GM23338 (cell line): ENCODE measurements at regions not wholly inside any gene's neighbourhood (a gene's known extent, or its start where the extent isn't known, plus 50 kb on each side); places are given as distances from the start of the nearest gene placed in this dataset.

Experiments used
- ATAC-seq: fragments of 200-7000 bp; cut with Tn5 transposase; 3 replicates; pipeline ENCODE4 v1.9.1; 2020
- DNase-seq: peaks from one replicate; pipeline ENCODE4 v3.0.0-alpha.2; 2015; ENCODE audit warnings: low spot score
- H2AFZ ChIP-seq: fragments of 200-600 bp; sonication (generic); 2 replicates; pipeline ENCODE4 v1.8.0; 2016; ENCODE audit warnings: antibody characterized with exemption, mild to moderate bottlenecking, moderate library complexity
- H3F3A ChIP-seq: fragments of 200-600 bp; sonication (generic); replicated peaks from 2 replicates; pipeline ENCODE4 v1.8.0; 2017; ENCODE audit warnings: antibody characterized with exemption, mixed run types, low read depth
- H3K27ac ChIP-seq: fragments of 200-600 bp; sonication (generic); 2 replicates; pipeline ENCODE4 v1.6.1; 2016; ENCODE audit warnings: low read depth
- H3K27me3 ChIP-seq: fragments of 200-600 bp; sonication (generic); 2 replicates; pipeline ENCODE4 v1.8.0; 2016; ENCODE audit warnings: mild to moderate bottlenecking, mixed run types, moderate library complexity; ENCODE audit not compliant: insufficient read depth
- H3K36me3 ChIP-seq: fragments of 200-600 bp; sonication (generic); 2 replicates; pipeline ENCODE4 v1.8.0; 2016; ENCODE audit warnings: mild to moderate bottlenecking; ENCODE audit not compliant: insufficient read depth
- H3K4me1 ChIP-seq: fragments of 200-600 bp; sonication (generic); 2 replicates; pipeline ENCODE4 v1.8.0; 2016; ENCODE audit warnings: mild to moderate bottlenecking, moderate library complexity; ENCODE audit not compliant: insufficient read depth
- H3K4me2 ChIP-seq: fragments of 200-600 bp; sonication (generic); 2 replicates; pipeline ENCODE4 v1.7.1; 2017; ENCODE audit warnings: mixed run types
- H3K4me3 ChIP-seq: fragments of 200-600 bp; sonication (generic); 2 replicates; pipeline ENCODE4 v1.6.1; 2016; ENCODE audit warnings: mixed run types
- H3K79me2 ChIP-seq: fragments of 200-600 bp; sonication (generic); replicated peaks from 2 replicates; pipeline ENCODE4 v1.8.0; 2017; ENCODE audit warnings: mild to moderate bottlenecking; ENCODE audit not compliant: insufficient read depth
- H3K9me2 ChIP-seq: fragments of 200-600 bp; sonication (generic); 2 replicates; pipeline ENCODE4 v1.8.0; 2017; ENCODE audit not compliant: insufficient read depth
- H4K20me1 ChIP-seq: fragments of 200-600 bp; sonication (generic); replicated peaks from 2 replicates; pipeline ENCODE4 v1.8.0; 2017; ENCODE audit warnings: mild to moderate bottlenecking; ENCODE audit not compliant: insufficient read depth
- H3K27ac Mint-ChIP-seq: 2 replicates; pipeline ENCODE4 v1.8.0; 2020; ENCODE audit warnings: inconsistent platforms, mild to moderate bottlenecking, moderate library complexity, mixed read lengths
- H3K27me3 Mint-ChIP-seq: 3 replicates; pipeline ENCODE4 v1.8.0; 2022; ENCODE audit warnings: low read depth, mild to moderate bottlenecking, moderate library complexity, mixed read lengths, inconsistent platforms; ENCODE audit not compliant: insufficient read depth, poor library complexity
- H3K36me3 Mint-ChIP-seq: 3 replicates; pipeline ENCODE4 v1.8.0; 2021; ENCODE audit warnings: low read depth, mild to moderate bottlenecking, inconsistent platforms, moderate library complexity, mixed read lengths
- H3K4me1 Mint-ChIP-seq: 3 replicates; pipeline ENCODE4 v1.8.0; 2020; ENCODE audit warnings: mild to moderate bottlenecking, inconsistent platforms, mixed read lengths
- H3K4me3 Mint-ChIP-seq: 3 replicates; pipeline ENCODE4 v1.8.0; 2021; ENCODE audit warnings: moderate library complexity, mild to moderate bottlenecking, inconsistent platforms, mixed read lengths
- H3K9me3 Mint-ChIP-seq: 3 replicates; pipeline ENCODE4 v1.8.0; 2020; ENCODE audit warnings: moderate library complexity, mild to moderate bottlenecking, inconsistent platforms, mixed read lengths
- CREB1 ChIP-seq: fragments of 250-450 bp; sonication (Bioruptor Pico); IDR thresholded peaks from 2 replicates; pipeline ENCODE4 v1.5.0; 2020; ENCODE audit warnings: low read depth, mild to moderate bottlenecking, moderate library complexity
- EZH2 ChIP-seq: fragments of 200-600 bp; sonication (generic); IDR thresholded peaks from one replicate; pipeline ENCODE4 v1.8.0; 2017; ENCODE audit warnings: antibody characterized with exemption, mild to moderate bottlenecking, low read depth; ENCODE audit not compliant: unreplicated experiment
- EZH2phosphoT487 ChIP-seq: fragments of 200-600 bp; sonication (generic); IDR thresholded peaks from one replicate; pipeline ENCODE4 v1.8.1; 2018; ENCODE audit warnings: antibody characterized with exemption; ENCODE audit not compliant: unreplicated experiment
- JUNB ChIP-seq: IDR thresholded peaks from one replicate; pipeline ENCODE4 v1.6.1; 2016; ENCODE audit warnings: antibody characterized with exemption; ENCODE audit not compliant: unreplicated experiment
- NANOG ChIP-seq: IDR thresholded peaks from 2 replicates; pipeline ENCODE4 v1.6.1; 2016; ENCODE audit warnings: antibody characterized with exemption, borderline replicate concordance
- POLR2AphosphoS5 ChIP-seq: IDR thresholded peaks from 2 replicates; pipeline ENCODE4 v1.6.1; 2016; ENCODE audit warnings: antibody characterized with exemption, low read depth
- STAT1 ChIP-seq: IDR thresholded peaks from one replicate; pipeline ENCODE4 v1.6.1; 2016; ENCODE audit warnings: antibody characterized with exemption; ENCODE audit not compliant: unreplicated experiment
- ZNF114 ChIP-seq: fragments of 250-450 bp; sonication (Bioruptor Pico); IDR thresholded peaks from 2 replicates; pipeline ENCODE4 v1.5.0; 2020; ENCODE audit warnings: mild to moderate bottlenecking, moderate library complexity
- ZNF331 ChIP-seq: fragments of 250-450 bp; sonication (Bioruptor Pico); IDR thresholded peaks from 2 replicates; pipeline ENCODE4 v1.5.0; 2020; ENCODE audit warnings: low read depth, mild to moderate bottlenecking, moderate library complexity
- TF ChIP-seq, protein P1 (sequence below): IDR thresholded peaks from 2 replicates; pipeline ENCODE4 v1.6.1; 2016; ENCODE audit warnings: antibody characterized with exemption
- TF ChIP-seq, protein P2 (sequence below): fragments of 250-450 bp; sonication (Bioruptor Pico); IDR thresholded peaks from 2 replicates; pipeline ENCODE4 v1.5.0; 2020; ENCODE audit warnings: mild to moderate bottlenecking, moderate library complexity

DNA sequence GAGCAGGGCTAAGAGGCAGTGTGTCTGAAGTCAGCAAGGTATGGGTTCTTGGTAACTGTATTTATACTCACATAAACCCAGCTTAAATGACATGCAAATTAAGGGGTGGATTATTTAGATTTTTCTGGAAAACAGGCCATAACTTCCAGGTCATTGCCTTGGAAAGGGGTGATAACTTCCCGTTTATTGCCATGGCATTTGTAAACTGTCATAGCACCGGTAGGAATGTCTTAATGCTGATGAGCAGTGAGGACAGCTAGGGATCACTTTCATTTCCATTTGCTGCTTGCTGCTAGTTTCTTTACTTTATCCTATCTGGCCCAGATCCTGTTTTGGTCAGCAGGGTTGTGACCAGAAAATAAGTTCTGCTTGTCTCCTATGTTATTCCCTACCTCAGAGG, 1336.7 kb downstream of the CDH11 start:
- DNase-seq (no peak), ATAC-seq (no peak)
- Mint-ChIP-seq H3K27me3 (no peaks in the 10 kb centered on the region), H3K36me3 (peaks cover 63% of the 10 kb centered on the region), H3K9me3 (peaks cover 70% of the 10 kb centered on the region), H3K4me3 (no peak overlapping the region), H3K4me1 (no peaks in the 10 kb centered on the region), H3K27ac (no peak overlapping the region)
- no peak overlapping the region for H3K27ac ChIP-seq
- TF ChIP-seq JUNB = no peak
- TF ChIP-seq STAT1 = no peak
- no peak for TF ChIP-seq EZH2phosphoT487
- no peak for TF ChIP-seq NANOG
- no peaks in the 10 kb centered on the region for H3K27me3 ChIP-seq
- H3F3A ChIP-seq = no peaks in the 10 kb centered on the region
- no peaks in the 10 kb centered on the region for H3K9me2 ChIP-seq
- H3K36me3 ChIP-seq = peaks cover 20% of the 10 kb centered on the region
- no peak overlapping the region for H3K4me3 ChIP-seq
- H4K20me1 ChIP-seq = no peaks in the 10 kb centered on the region
- no peak overlapping the region for H2AFZ ChIP-seq
- no peak overlapping the region for H3K4me2 ChIP-seq
- H3K79me2 ChIP-seq = no peaks in the 10 kb centered on the region
- H3K4me1 ChIP-seq = no peaks in the 10 kb centered on the region

DNA sequence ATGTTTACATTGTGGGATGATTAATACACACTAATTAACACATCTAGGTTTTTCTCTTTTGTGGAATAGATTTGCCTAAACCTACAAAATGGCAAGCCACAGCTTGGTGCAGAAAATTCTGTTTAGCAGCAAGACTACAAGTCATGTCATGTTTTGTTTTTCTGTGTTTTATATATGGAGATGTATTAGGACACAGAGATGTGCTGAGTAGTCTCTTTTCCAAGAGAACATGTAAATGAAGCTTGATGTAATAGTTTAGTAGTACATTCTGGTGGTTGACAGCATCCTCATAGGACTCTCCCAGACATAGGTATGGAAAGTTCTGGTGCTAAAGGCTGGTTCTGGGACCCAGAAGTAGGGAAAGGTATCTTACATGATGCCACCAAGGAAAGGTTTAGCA, 1345.4 kb downstream of the CDH11 start:
- H3F3A ChIP-seq = no peaks in the 10 kb centered on the region
- ATAC-seq (no peak), DNase-seq (no peak)
- H3K4me1 ChIP-seq = no peaks in the 10 kb centered on the region
- H3K27ac ChIP-seq = no peak overlapping the region
- no peak overlapping the region for H3K4me3 Mint-ChIP-seq
- no peaks in the 10 kb centered on the region for H3K27me3 ChIP-seq
- H2AFZ ChIP-seq = no peak overlapping the region
- H3K36me3 ChIP-seq = no peaks in the 10 kb centered on the region
- H3K27me3 Mint-ChIP-seq = no peaks in the 10 kb centered on the region
- TF ChIP-seq EZH2 (no peak), ZNF331 (no peak), POLR2AphosphoS5 (no peak), STAT1 (no peak)
- TF ChIP-seq, protein P1, sequence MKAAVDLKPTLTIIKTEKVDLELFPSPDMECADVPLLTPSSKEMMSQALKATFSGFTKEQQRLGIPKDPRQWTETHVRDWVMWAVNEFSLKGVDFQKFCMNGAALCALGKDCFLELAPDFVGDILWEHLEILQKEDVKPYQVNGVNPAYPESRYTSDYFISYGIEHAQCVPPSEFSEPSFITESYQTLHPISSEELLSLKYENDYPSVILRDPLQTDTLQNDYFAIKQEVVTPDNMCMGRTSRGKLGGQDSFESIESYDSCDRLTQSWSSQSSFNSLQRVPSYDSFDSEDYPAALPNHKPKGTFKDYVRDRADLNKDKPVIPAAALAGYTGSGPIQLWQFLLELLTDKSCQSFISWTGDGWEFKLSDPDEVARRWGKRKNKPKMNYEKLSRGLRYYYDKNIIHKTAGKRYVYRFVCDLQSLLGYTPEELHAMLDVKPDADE = no peak
- H3K4me2 ChIP-seq = no peak overlapping the region
- H3K27ac Mint-ChIP-seq = no peak overlapping the region
- no peaks in the 10 kb centered on the region for H3K36me3 Mint-ChIP-seq
- no peaks in the 10 kb centered on the region for H3K79me2 ChIP-seq
- H3K9me2 ChIP-seq = peaks cover 6% of the 10 kb centered on the region; the same call in 1 of the 2 replicates
- H4K20me1 ChIP-seq = no peaks in the 10 kb centered on the region
- H3K4me1 Mint-ChIP-seq = no peaks in the 10 kb centered on the region
- peaks cover 5% of the 10 kb centered on the region; the same call in 1 of the 3 replicates for H3K9me3 Mint-ChIP-seq
- no peak overlapping the region for H3K4me3 ChIP-seq

DNA sequence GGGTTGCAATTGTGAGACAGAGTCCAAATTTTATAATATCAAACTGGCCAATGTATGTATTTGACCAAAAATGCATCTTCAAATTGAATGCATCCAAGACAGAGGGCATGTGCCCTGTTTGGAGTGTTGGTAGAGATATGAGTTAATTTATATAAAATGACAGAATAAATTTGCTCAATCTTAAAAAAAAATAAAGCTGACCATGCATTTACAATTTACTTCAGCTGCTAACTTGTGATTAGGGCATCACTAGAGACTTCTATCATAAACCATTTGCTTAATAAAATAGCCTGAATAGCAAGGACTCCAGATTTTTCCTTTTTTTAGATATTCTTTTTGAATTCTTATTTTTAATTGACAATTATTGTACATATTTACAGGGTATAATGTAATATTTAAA, 1345.8 kb downstream of the CDH11 start:
- H3K4me1 ChIP-seq = no peaks in the 10 kb centered on the region
- Mint-ChIP-seq H3K9me3 (peaks cover 5% of the 10 kb centered on the region; the same call in 1 of the 3 replicates), H3K4me3 (no peak overlapping the region), H3K27ac (no peak overlapping the region), H3K27me3 (no peaks in the 10 kb centered on the region), H3K36me3 (no peaks in the 10 kb centered on the region), H3K4me1 (no peaks in the 10 kb centered on the region)
- no peaks in the 10 kb centered on the region for H3K79me2 ChIP-seq
- H3K4me2 ChIP-seq = no peak overlapping the region
- no peaks in the 10 kb centered on the region for H3F3A ChIP-seq
- H3K9me2 ChIP-seq = peaks cover 6% of the 10 kb centered on the region; the same call in 1 of the 2 replicates
- H3K27me3 ChIP-seq = no peaks in the 10 kb centered on the region
- no peaks in the 10 kb centered on the region for H3K36me3 ChIP-seq
- H3K4me3 ChIP-seq = no peak overlapping the region
- H3K27ac ChIP-seq = no peak overlapping the region
- ATAC-seq = no peak
- DNase-seq = no peak
- H4K20me1 ChIP-seq = no peaks in the 10 kb centered on the region
- no peak overlapping the region for H2AFZ ChIP-seq
- TF ChIP-seq, protein P2, sequence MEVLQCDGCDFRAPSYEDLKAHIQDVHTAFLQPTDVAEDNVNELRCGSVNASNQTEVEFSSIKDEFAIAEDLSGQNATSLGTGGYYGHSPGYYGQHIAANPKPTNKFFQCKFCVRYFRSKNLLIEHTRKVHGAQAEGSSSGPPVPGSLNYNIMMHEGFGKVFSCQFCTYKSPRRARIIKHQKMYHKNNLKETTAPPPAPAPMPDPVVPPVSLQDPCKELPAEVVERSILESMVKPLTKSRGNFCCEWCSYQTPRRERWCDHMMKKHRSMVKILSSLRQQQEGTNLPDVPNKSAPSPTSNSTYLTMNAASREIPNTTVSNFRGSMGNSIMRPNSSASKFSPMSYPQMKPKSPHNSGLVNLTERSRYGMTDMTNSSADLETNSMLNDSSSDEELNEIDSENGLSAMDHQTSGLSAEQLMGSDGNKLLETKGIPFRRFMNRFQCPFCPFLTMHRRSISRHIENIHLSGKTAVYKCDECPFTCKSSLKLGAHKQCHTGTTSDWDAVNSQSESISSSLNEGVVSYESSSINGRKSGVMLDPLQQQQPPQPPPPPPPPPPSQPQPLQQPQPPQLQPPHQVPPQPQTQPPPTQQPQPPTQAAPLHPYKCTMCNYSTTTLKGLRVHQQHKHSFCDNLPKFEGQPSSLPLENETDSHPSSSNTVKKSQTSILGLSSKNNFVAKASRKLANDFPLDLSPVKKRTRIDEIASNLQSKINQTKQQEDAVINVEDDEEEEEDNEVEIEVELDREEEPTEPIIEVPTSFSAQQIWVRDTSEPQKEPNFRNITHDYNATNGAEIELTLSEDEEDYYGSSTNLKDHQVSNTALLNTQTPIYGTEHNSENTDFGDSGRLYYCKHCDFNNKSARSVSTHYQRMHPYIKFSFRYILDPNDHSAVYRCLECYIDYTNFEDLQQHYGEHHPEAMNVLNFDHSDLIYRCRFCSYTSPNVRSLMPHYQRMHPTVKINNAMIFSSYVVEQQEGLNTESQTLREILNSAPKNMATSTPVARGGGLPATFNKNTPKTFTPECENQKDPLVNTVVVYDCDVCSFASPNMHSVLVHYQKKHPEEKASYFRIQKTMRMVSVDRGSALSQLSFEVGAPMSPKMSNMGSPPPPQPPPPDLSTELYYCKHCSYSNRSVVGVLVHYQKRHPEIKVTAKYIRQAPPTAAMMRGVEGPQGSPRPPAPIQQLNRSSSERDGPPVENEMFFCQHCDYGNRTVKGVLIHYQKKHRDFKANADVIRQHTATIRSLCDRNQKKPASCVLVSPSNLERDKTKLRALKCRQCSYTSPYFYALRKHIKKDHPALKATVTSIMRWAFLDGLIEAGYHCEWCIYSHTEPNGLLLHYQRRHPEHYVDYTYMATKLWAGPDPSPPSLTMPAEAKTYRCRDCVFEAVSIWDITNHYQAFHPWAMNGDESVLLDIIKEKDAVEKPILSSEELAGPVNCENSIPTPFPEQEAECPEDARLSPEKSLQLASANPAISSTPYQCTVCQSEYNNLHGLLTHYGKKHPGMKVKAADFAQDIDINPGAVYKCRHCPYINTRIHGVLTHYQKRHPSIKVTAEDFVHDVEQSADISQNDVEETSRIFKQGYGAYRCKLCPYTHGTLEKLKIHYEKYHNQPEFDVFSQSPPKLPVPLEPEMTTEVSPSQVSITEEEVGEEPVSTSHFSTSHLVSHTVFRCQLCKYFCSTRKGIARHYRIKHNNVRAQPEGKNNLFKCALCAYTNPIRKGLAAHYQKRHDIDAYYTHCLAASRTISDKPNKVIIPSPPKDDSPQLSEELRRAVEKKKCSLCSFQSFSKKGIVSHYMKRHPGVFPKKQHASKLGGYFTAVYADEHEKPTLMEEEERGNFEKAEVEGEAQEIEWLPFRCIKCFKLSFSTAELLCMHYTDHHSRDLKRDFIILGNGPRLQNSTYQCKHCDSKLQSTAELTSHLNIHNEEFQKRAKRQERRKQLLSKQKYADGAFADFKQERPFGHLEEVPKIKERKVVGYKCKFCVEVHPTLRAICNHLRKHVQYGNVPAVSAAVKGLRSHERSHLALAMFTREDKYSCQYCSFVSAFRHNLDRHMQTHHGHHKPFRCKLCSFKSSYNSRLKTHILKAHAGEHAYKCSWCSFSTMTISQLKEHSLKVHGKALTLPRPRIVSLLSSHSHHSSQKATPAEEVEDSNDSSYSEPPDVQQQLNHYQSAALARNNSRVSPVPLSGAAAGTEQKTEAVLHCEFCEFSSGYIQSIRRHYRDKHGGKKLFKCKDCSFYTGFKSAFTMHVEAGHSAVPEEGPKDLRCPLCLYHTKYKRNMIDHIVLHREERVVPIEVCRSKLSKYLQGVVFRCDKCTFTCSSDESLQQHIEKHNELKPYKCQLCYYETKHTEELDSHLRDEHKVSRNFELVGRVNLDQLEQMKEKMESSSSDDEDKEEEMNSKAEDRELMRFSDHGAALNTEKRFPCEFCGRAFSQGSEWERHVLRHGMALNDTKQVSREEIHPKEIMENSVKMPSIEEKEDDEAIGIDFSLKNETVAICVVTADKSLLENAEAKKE = no peak
- no peak for TF ChIP-seq NANOG
- no peak for TF ChIP-seq CREB1 (CRISPR knock-in tag)
- no peak for TF ChIP-seq ZNF331
- no peak for TF ChIP-seq ZNF114 (CRISPR knock-in tag)
- TF ChIP-seq EZH2 = no peak
